HG02610 (cell line): ENCODE measurements at regions not wholly inside any gene's neighbourhood (a gene's known extent, or its start where the extent isn't known, plus 50 kb on each side); places are given as distances from the start of the nearest gene placed in this dataset.

ENCODE experiments used
- ATAC-seq: cut with Tn5 transposase; IDR thresholded peaks from one replicate; pipeline ENCODE4 v1.9.1; 2021; ENCODE audit warnings: mild to moderate bottlenecking, moderate library complexity; ENCODE audit not compliant: unreplicated experiment

- no peak for ATAC-seq
Observed at GRCh38 chr2:126774290-126774689, 118.3 kb downstream of the GYPC start.

- no peak for ATAC-seq
Observed at GRCh38 chr2:126774761-126775160, 118.8 kb downstream of the GYPC start.

- ATAC-seq = no peak
Observed at GRCh38 chr2:126775300-126775985, 119.5 kb downstream of the GYPC start.

GRCh38 chr2:126776255-126776654 is 120.3 kb downstream of the GYPC start:
- ATAC-seq = no peak

GRCh38 chr2:126776692-126777619 is 121.0 kb downstream of the GYPC start:
- peak; percentile 90 for ATAC-seq

GRCh38 chr2:126777620-126777978 is 121.1 kb upstream of the TEX51 start:
- peak; percentile 17 for ATAC-seq

GRCh38 chr2:126778561-126779501 is 119.9 kb upstream of the TEX51 start:
- no peak for ATAC-seq

- no peak for ATAC-seq
Observed at GRCh38 chr2:126781206-126781605, 117.5 kb upstream of the TEX51 start.

- ATAC-seq = no peak
Observed at GRCh38 chr2:126781806-126782205, 116.9 kb upstream of the TEX51 start.

GRCh38 chr2:126782648-126783047 is 116.0 kb upstream of the TEX51 start:
- no peak for ATAC-seq

GRCh38 chr2:126783341-126783740 is 115.3 kb upstream of the TEX51 start:
- no peak for ATAC-seq

- no peak for ATAC-seq
Observed at GRCh38 chr2:126784045-126784444, 114.6 kb upstream of the TEX51 start.

- no peak for ATAC-seq
Observed at GRCh38 chr2:126784621-126785020, 114.1 kb upstream of the TEX51 start.

GRCh38 chr2:126785236-126785635 is 113.5 kb upstream of the TEX51 start:
- ATAC-seq = no peak

GRCh38 chr2:126785862-126786261 is 112.8 kb upstream of the TEX51 start:
- no peak for ATAC-seq

GRCh38 chr2:126786765-126787164 is 111.9 kb upstream of the TEX51 start:
- ATAC-seq = no peak

- no peak for ATAC-seq
Observed at GRCh38 chr2:126787289-126787688, 111.4 kb upstream of the TEX51 start.

- ATAC-seq = no peak
Observed at GRCh38 chr2:126788113-126788512, 110.6 kb upstream of the TEX51 start.

- ATAC-seq = no peak
Observed at GRCh38 chr2:126788652-126789051, 110.0 kb upstream of the TEX51 start.

- no peak for ATAC-seq
Observed at GRCh38 chr2:126790987-126791780, 107.5 kb upstream of the TEX51 start.
